HEK293 (cell line): ENCODE measurements at regions not wholly inside any gene's neighbourhood (a gene's known extent, or its start where the extent isn't known, plus 50 kb on each side); places are given as distances from the start of the nearest gene placed in this dataset.

Experiments
- CTCF ChIA-PET: fragments of 350-600 bp; formaldehyde crosslinking; extraction: SDS; loops from one replicate; lab custom pipeline; 2021; ENCODE audit warnings: antibody characterized with exemption; lab: Yijun Ruan, JAX
- POLR2A ChIA-PET: fragments of 300-600 bp; formaldehyde crosslinking; extraction: SDS; loops from one replicate; lab custom pipeline; 2020; ENCODE audit warnings: antibody characterized with exemption, inconsistent platforms; lab: Yijun Ruan, JAX
- H3K27ac ChIP-seq: fragments of 200-500 bp; sonication (Bioruptor generic); 2 replicates; pipeline ENCODE4 v1.5.1; 2014; ENCODE audit warnings: low read depth, low read length, control low read depth, inconsistent platforms; ENCODE audit errors: extremely low read depth
- H3K36me3 ChIP-seq, 2 experiments: fragments of 200-500 bp in 1 of 2; sonication (Bioruptor generic) in 1 of 2; 1 replicate in 1 of 2; 2 replicates in 1 of 2; pipeline ENCODE4 v1.5.1; 2014 to 2017; ENCODE audit warnings: inconsistent platforms in 2 of 2, low read length in 2 of 2; ENCODE audit not compliant: control insufficient read depth in 2 of 2, insufficient read depth in 1 of 2
- H3K4me1 ChIP-seq: fragments of 200-500 bp; sonication (Bioruptor generic); 2 replicates; pipeline ENCODE4 v1.5.1; 2014; ENCODE audit warnings: mild to moderate bottlenecking, low read length, inconsistent platforms; ENCODE audit not compliant: control insufficient read depth, insufficient read depth
- H3K4me3 ChIP-seq: 2 replicates; pipeline ENCODE4 v1.5.1; 2011; ENCODE audit warnings: low read depth, mild to moderate bottlenecking, control low read depth, low read length, moderate library complexity
- H3K9me3 ChIP-seq: fragments of 200-500 bp; sonication (Bioruptor generic); 2 replicates; pipeline ENCODE4 v1.5.1; 2014; ENCODE audit warnings: low read depth, low read length, inconsistent platforms; ENCODE audit not compliant: control insufficient read depth, insufficient read depth
- GLI4 ChIP-seq: fragments of 450-650 bp; formaldehyde crosslinking; IDR thresholded peaks from 2 replicates; pipeline ENCODE4 v1.5.1; 2016; ENCODE audit warnings: missing biosample characterization, missing genetic modification characterization
- HOXA7 ChIP-seq: sonication (generic); formaldehyde crosslinking; IDR thresholded peaks from 2 replicates; pipeline ENCODE4 v1.8.1; 2022; ENCODE audit warnings: missing genetic modification reagents, borderline replicate concordance
- KLF7 ChIP-seq: fragments of 450-650 bp; formaldehyde crosslinking; IDR thresholded peaks from 2 replicates; pipeline ENCODE4 v1.5.1; 2016; ENCODE audit warnings: missing biosample characterization, missing genetic modification characterization, borderline replicate concordance
- PRDM1 ChIP-seq: fragments of 450-650 bp; formaldehyde crosslinking; IDR thresholded peaks from 2 replicates; pipeline ENCODE4; 2016; ENCODE audit warnings: missing biosample characterization, missing genetic modification characterization
- SCRT1 ChIP-seq: fragments of 450-650 bp; formaldehyde crosslinking; IDR thresholded peaks from 2 replicates; pipeline ENCODE4 v1.5.1; 2016; ENCODE audit warnings: missing biosample characterization, missing genetic modification characterization, borderline replicate concordance
- ZBTB1 ChIP-seq: fragments of 450-650 bp; formaldehyde crosslinking; IDR thresholded peaks from 2 replicates; pipeline ENCODE4 v1.5.1; 2016; ENCODE audit warnings: missing biosample characterization, missing genetic modification characterization
- ZBTB8A ChIP-seq: fragments of 450-650 bp; formaldehyde crosslinking; IDR thresholded peaks from 2 replicates; pipeline ENCODE4 v1.5.1; 2016; ENCODE audit warnings: missing biosample characterization, missing genetic modification characterization
- ZIC2 ChIP-seq: fragments of 450-650 bp; formaldehyde crosslinking; IDR thresholded peaks from 2 replicates; pipeline ENCODE4 v1.5.1; 2016; ENCODE audit warnings: missing biosample characterization, missing genetic modification characterization
- ZNF10 ChIP-seq: fragments of 450-650 bp; formaldehyde crosslinking; IDR thresholded peaks from 2 replicates; pipeline ENCODE4 v1.5.1; 2017; ENCODE audit warnings: missing biosample characterization, missing genetic modification characterization
- ZNF132 ChIP-seq: fragments of 450-650 bp; formaldehyde crosslinking; IDR thresholded peaks from 2 replicates; pipeline ENCODE4 v1.5.1; 2017; ENCODE audit warnings: missing biosample characterization, missing genetic modification characterization, borderline replicate concordance
- ZNF23 ChIP-seq: fragments of 450-650 bp; formaldehyde crosslinking; IDR thresholded peaks from 2 replicates; pipeline ENCODE4 v1.5.1; 2016; ENCODE audit warnings: missing biosample characterization, missing genetic modification characterization, borderline replicate concordance
- ZNF24 ChIP-seq: fragments of 450-650 bp; formaldehyde crosslinking; IDR thresholded peaks from 2 replicates; pipeline ENCODE4 v1.5.1; 2016; ENCODE audit warnings: missing biosample characterization, missing genetic modification characterization
- ZNF274 ChIP-seq, 2 experiments: fragments of 200-500 bp in 1 of 2; fragments of 450-650 bp in 1 of 2; sonication (Bioruptor generic) in 1 of 2; formaldehyde crosslinking in 1 of 2; IDR thresholded peaks; 2 replicates each; pipeline versions ENCODE4 v1.5.1 to v1.6.1; 2014 to 2016; ENCODE audit warnings: borderline replicate concordance in 1 of 2, inconsistent platforms in 1 of 2, low read length in 1 of 2, missing biosample characterization in 1 of 2, missing genetic modification characterization in 1 of 2
- ZNF423 ChIP-seq: fragments of 450-650 bp; formaldehyde crosslinking; IDR thresholded peaks from 2 replicates; pipeline ENCODE4 v1.5.1; 2016; ENCODE audit warnings: missing biosample characterization, missing genetic modification characterization
- ZNF549 ChIP-seq: fragments of 450-650 bp; IDR thresholded peaks from 2 replicates; pipeline ENCODE4 v1.5.1; 2018; ENCODE audit warnings: missing biosample characterization, missing genetic modification characterization, mild to moderate bottlenecking, inconsistent platforms, moderate library complexity
- ZNF596 ChIP-seq: fragments of 450-650 bp; IDR thresholded peaks from 2 replicates; pipeline ENCODE4 v1.5.0; 2018; ENCODE audit warnings: missing biosample characterization, mild to moderate bottlenecking, missing genetic modification characterization, moderate library complexity
- ZNF623 ChIP-seq: fragments of 450-650 bp; formaldehyde crosslinking; IDR thresholded peaks from 2 replicates; pipeline ENCODE4 v1.5.1; 2016; ENCODE audit warnings: missing biosample characterization, missing genetic modification characterization
- ZNF658 ChIP-seq: fragments of 450-650 bp; formaldehyde crosslinking; IDR thresholded peaks from 2 replicates; pipeline ENCODE4; 2016; ENCODE audit warnings: missing biosample characterization, missing genetic modification characterization
- ZNF701 ChIP-seq: fragments of 450-650 bp; formaldehyde crosslinking; IDR thresholded peaks from 2 replicates; pipeline ENCODE4 v1.5.1; 2016; ENCODE audit warnings: missing biosample characterization, missing genetic modification characterization
- ZNF768 ChIP-seq: fragments of 450-650 bp; formaldehyde crosslinking; IDR thresholded peaks from 2 replicates; pipeline ENCODE4 v1.5.1; 2018; ENCODE audit warnings: missing biosample characterization, mild to moderate bottlenecking, missing genetic modification characterization
- ZNF777 ChIP-seq: fragments of 450-650 bp; formaldehyde crosslinking; IDR thresholded peaks from 2 replicates; pipeline ENCODE4 v1.5.1; 2017; ENCODE audit warnings: missing biosample characterization, missing genetic modification characterization, borderline replicate concordance
- ZXDB ChIP-seq: fragments of 450-650 bp; formaldehyde crosslinking; IDR thresholded peaks from 2 replicates; pipeline ENCODE4 v1.5.1; 2016; ENCODE audit warnings: missing biosample characterization, missing genetic modification characterization
- TF ChIP-seq, protein P1 (sequence below): fragments of 450-650 bp; formaldehyde crosslinking; IDR thresholded peaks from 2 replicates; pipeline ENCODE4 v1.5.1; 2016; ENCODE audit warnings: missing biosample characterization, missing genetic modification characterization
- TF ChIP-seq, protein P2 (sequence below): fragments of 450-650 bp; formaldehyde crosslinking; IDR thresholded peaks from 2 replicates; pipeline ENCODE4 v1.5.1; 2016; ENCODE audit warnings: missing biosample characterization, missing genetic modification characterization
- TF ChIP-seq, protein P3 (sequence below): fragments of 450-650 bp; IDR thresholded peaks from 2 replicates; pipeline ENCODE4 v1.5.1; 2018; ENCODE audit warnings: missing biosample characterization, mild to moderate bottlenecking, missing genetic modification characterization

- ChIA-PET POLR2A (no interaction called here), CTCF (no interaction called here)
- Histone ChIP-seq H3K4me3 (no peak overlapping the region), H3K27ac (no peak overlapping the region), H3K9me3 (no peaks in the 10 kb centered on the region), H3K36me3 (no peaks in the 10 kb centered on the region), H3K4me1 (peaks cover 4% of the 10 kb centered on the region)
- TF ChIP-seq ZNF658 (tag by site-specific recombination), result no peak
- no peak for TF ChIP-seq ZNF596 (tag by site-specific recombination)
These were observed 232.5 kb upstream of the IGFBP3 start for GRCh38 chr7:46153583-46153950.

GRCh38 chr7:46152696-46153095 is 231.6 kb upstream of the IGFBP3 start:
- Histone ChIP-seq H3K9me3 (no peaks in the 10 kb centered on the region), H3K4me3 (no peak overlapping the region), H3K36me3 (no peaks in the 10 kb centered on the region), H3K4me1 (peaks cover 4% of the 10 kb centered on the region), H3K27ac (no peak overlapping the region)
- POLR2A ChIA-PET, result no interaction called here
- CTCF ChIA-PET, result interaction anchor here (0.8 kb wide), 1 partner anchor 230 kb away, joined by 4 read pairs; no protein-coding TSS in a partner anchor
- TF ChIP-seq KLF7 (tag by site-specific recombination), result no peak
- no peak for TF ChIP-seq ZXDB
- TF ChIP-seq ZNF24 (tag by site-specific recombination), result no peak
- no peak for TF ChIP-seq GLI4 (tag by site-specific recombination)
- no peak for TF ChIP-seq ZIC2 (tag by site-specific recombination)
- no peak for TF ChIP-seq ZNF777
- TF ChIP-seq ZNF701, result no peak
- no peak for TF ChIP-seq PRDM1
- TF ChIP-seq, protein P1, sequence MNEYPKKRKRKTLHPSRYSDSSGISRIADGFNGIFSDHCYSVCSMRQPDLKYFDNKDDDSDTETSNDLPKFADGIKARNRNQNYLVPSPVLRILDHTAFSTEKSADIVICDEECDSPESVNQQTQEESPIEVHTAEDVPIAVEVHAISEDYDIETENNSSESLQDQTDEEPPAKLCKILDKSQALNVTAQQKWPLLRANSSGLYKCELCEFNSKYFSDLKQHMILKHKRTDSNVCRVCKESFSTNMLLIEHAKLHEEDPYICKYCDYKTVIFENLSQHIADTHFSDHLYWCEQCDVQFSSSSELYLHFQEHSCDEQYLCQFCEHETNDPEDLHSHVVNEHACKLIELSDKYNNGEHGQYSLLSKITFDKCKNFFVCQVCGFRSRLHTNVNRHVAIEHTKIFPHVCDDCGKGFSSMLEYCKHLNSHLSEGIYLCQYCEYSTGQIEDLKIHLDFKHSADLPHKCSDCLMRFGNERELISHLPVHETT (tag by site-specific recombination), result no peak
- TF ChIP-seq ZNF132 (tag by site-specific recombination), result no peak

DNA sequence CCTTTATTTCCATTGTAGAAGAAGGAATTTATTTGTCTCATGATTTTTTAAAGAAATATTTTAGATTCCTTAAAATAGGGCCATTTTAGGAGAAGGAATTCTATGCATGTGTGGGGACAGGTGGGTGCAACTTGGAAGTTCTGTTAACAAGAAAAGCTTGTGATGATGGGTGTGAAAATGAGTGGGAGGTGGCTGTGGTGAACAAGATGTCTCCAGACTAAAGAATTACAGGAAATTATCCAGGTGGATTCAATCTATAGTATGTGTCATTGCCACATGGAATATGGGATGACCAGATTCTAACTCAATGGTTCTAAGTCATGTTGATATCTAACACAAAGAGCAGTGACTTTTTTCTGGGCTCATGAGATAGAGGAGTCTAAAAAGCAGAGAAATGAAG is 229.6 kb upstream of the IGFBP3 start:
- Histone ChIP-seq H3K27ac (no peak overlapping the region), H3K36me3 (no peaks in the 10 kb centered on the region), H3K4me1 (no peaks in the 10 kb centered on the region; the same call in 1 of the 2 replicates), H3K9me3 (no peaks in the 10 kb centered on the region), H3K4me3 (no peak overlapping the region)
- TF ChIP-seq ZBTB8A (tag by site-specific recombination) (no peak), ZNF274 (IDR thresholded peaks at IDR 0.05; ENCODE audit: low read length) (no peak), ZNF274 (tag by site-specific recombination; IDR thresholded peaks at IDR 0.05; ENCODE audit: borderline replicate concordance) (no peak), ZNF549 (tag by site-specific recombination) (no peak), HOXA7 (no peak), ZNF23 (tag by site-specific recombination) (no peak), SCRT1 (tag by site-specific recombination) (no peak), ZBTB1 (tag by site-specific recombination) (no peak), ZNF423 (tag by site-specific recombination) (no peak), ZNF768 (tag by site-specific recombination) (no peak), ZNF623 (no peak), ZNF10 (tag by site-specific recombination) (no peak)
- TF ChIP-seq, protein P2, sequence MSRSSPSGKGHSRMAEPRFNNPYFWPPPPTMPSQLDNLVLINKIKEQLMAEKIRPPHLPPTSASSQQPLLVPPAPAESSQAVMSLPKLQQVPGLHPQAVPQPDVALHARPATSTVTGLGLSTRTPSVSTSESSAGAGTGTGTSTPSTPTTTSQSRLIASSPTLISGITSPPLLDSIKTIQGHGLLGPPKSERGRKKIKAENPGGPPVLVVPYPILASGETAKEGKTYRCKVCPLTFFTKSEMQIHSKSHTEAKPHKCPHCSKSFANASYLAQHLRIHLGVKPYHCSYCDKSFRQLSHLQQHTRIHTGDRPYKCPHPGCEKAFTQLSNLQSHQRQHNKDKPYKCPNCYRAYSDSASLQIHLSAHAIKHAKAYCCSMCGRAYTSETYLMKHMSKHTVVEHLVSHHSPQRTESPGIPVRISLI (tag by site-specific recombination), result no peak
- TF ChIP-seq, protein P3, sequence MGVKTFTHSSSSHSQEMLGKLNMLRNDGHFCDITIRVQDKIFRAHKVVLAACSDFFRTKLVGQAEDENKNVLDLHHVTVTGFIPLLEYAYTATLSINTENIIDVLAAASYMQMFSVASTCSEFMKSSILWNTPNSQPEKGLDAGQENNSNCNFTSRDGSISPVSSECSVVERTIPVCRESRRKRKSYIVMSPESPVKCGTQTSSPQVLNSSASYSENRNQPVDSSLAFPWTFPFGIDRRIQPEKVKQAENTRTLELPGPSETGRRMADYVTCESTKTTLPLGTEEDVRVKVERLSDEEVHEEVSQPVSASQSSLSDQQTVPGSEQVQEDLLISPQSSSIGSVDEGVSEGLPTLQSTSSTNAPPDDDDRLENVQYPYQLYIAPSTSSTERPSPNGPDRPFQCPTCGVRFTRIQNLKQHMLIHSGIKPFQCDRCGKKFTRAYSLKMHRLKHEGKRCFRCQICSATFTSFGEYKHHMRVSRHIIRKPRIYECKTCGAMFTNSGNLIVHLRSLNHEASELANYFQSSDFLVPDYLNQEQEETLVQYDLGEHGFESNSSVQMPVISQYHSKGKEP (tag by site-specific recombination), result no peak
- CTCF ChIA-PET, result no interaction called here
- POLR2A ChIA-PET, result no interaction called here
